H9 (cell line): ENCODE measurements at regions not wholly inside any gene's neighbourhood (a gene's known extent, or its start where the extent isn't known, plus 50 kb on each side); places are given as distances from the start of the nearest gene placed in this dataset.
"Not testable (repeated sequence)": the region's sequence is repeated elsewhere in the genome, so short reads cannot be mapped to it uniquely, and the experiment has no call there.

Source experiments
- DNase-seq: peaks from one replicate; pipeline ENCODE4 v3.0.0-alpha.2; 2017
- H2AFZ ChIP-seq: one replicate; pipeline ENCODE4 v1.6.1; 2013; ENCODE audit warnings: mild to moderate bottlenecking, low read length, control low read depth, moderate library complexity
- H2AK5ac ChIP-seq: 2 replicates; pipeline ENCODE4 v1.6.1; 2013; ENCODE audit warnings: low read length, control low read depth, mixed read lengths; ENCODE audit not compliant: insufficient read length
- H2BK120ac ChIP-seq: one replicate; pipeline ENCODE4 v1.6.1; 2013; ENCODE audit warnings: low read depth, mild to moderate bottlenecking, low read length, control low read depth, inconsistent platforms; ENCODE audit not compliant: poor library complexity, severe bottlenecking
- H2BK12ac ChIP-seq: 2 replicates; pipeline ENCODE4 v1.6.1; 2013; ENCODE audit warnings: low read length, control low read depth, mixed read lengths, low read depth; ENCODE audit not compliant: insufficient read length
- H2BK15ac ChIP-seq: 2 replicates; pipeline ENCODE4 v1.6.1; 2013; ENCODE audit warnings: low read depth, low read length, control low read depth
- H2BK20ac ChIP-seq: one replicate; pipeline ENCODE4 v1.6.1; 2013; ENCODE audit warnings: low read depth, mild to moderate bottlenecking, low read length, control low read depth, inconsistent platforms; ENCODE audit not compliant: poor library complexity, severe bottlenecking
- H2BK5ac ChIP-seq: 2 replicates; pipeline ENCODE4 v1.6.1; 2013; ENCODE audit warnings: low read length, control low read depth, mixed read lengths; ENCODE audit not compliant: insufficient read length
- H3K14ac ChIP-seq: 2 replicates; pipeline ENCODE4 v1.6.1; 2013; ENCODE audit warnings: low read length, control low read depth; ENCODE audit not compliant: insufficient read depth
- H3K18ac ChIP-seq: 2 replicates; pipeline ENCODE4 v1.6.1; 2013; ENCODE audit warnings: low read depth, mild to moderate bottlenecking, mixed read lengths, low read length, control low read depth; ENCODE audit not compliant: insufficient read length
- H3K23ac ChIP-seq: 2 replicates; pipeline ENCODE4 v1.6.1; 2013; ENCODE audit warnings: low read length, control low read depth, mixed read lengths, low read depth; ENCODE audit not compliant: insufficient read length
- H3K23me2 ChIP-seq: 2 replicates; pipeline ENCODE4 v1.6.1; 2013; ENCODE audit warnings: low read depth, mild to moderate bottlenecking, mixed read lengths, low read length, control low read depth; ENCODE audit not compliant: insufficient read length, poor library complexity, severe bottlenecking
- H3K27ac ChIP-seq: 2 replicates; pipeline ENCODE4 v1.5.1; 2013; ENCODE audit warnings: low read length, control low read depth, mixed read lengths, low read depth; ENCODE audit not compliant: insufficient read length
- H3K27me3 ChIP-seq: 2 replicates; pipeline ENCODE4 v1.6.1; 2013; ENCODE audit warnings: low read length, control low read depth, inconsistent platforms; ENCODE audit not compliant: insufficient read depth
- H3K4ac ChIP-seq: 2 replicates; pipeline ENCODE4 v1.6.1; 2013; ENCODE audit warnings: low read depth, mild to moderate bottlenecking, control low read depth, inconsistent platforms, low read length, moderate library complexity
- H3K4me1 ChIP-seq: 2 replicates; pipeline ENCODE4 v1.6.1; 2013; ENCODE audit warnings: low read length, control low read depth, inconsistent platforms; ENCODE audit not compliant: insufficient read depth
- H3K4me2 ChIP-seq: 2 replicates; pipeline ENCODE4 v1.6.1; 2013; ENCODE audit warnings: low read length, control low read depth, mixed read lengths; ENCODE audit not compliant: insufficient read length, insufficient read depth
- H3K56ac ChIP-seq: 2 replicates; pipeline ENCODE4 v1.6.1; 2013; ENCODE audit warnings: low read depth, mild to moderate bottlenecking, mixed read lengths, low read length, control low read depth; ENCODE audit not compliant: insufficient read length
- H3K79me1 ChIP-seq: 2 replicates; pipeline ENCODE4 v1.6.1; 2013; ENCODE audit warnings: low read depth, mild to moderate bottlenecking, moderate library complexity, low read length, control low read depth, inconsistent platforms; ENCODE audit not compliant: insufficient read depth, poor library complexity, severe bottlenecking
- H3K79me2 ChIP-seq: 2 replicates; pipeline ENCODE4 v1.6.1; 2013; ENCODE audit warnings: low read length, control low read depth, inconsistent platforms; ENCODE audit not compliant: insufficient read depth
- H3K9ac ChIP-seq: 2 replicates; pipeline ENCODE4 v1.6.1; 2013; ENCODE audit warnings: low read length, control low read depth, mixed read lengths; ENCODE audit not compliant: insufficient read length; ENCODE audit errors: extremely low read depth
- H3K9me3 ChIP-seq: one replicate; pipeline ENCODE4 v1.6.1; 2013; ENCODE audit warnings: low read depth, low read length, inconsistent platforms; ENCODE audit not compliant: control insufficient read depth
- H3T11ph ChIP-seq: one replicate; pipeline ENCODE4 v1.6.1; 2013; ENCODE audit warnings: mild to moderate bottlenecking, low read length, control low read depth, inconsistent platforms
- H4K20me1 ChIP-seq: one replicate; pipeline ENCODE4 v1.6.1; 2013; ENCODE audit not compliant: control insufficient read depth, insufficient read length, insufficient read depth
- H4K5ac ChIP-seq: 2 replicates; pipeline ENCODE4 v1.6.1; 2013; ENCODE audit warnings: low read depth, mild to moderate bottlenecking, mixed read lengths, low read length, control low read depth; ENCODE audit not compliant: insufficient read length
- H4K8ac ChIP-seq: replicated peaks from 2 replicates; pipeline ENCODE4 v1.6.1; 2013; ENCODE audit warnings: low read length, control low read depth, mixed read lengths, low read depth; ENCODE audit not compliant: insufficient read length
- H4K91ac ChIP-seq: 2 replicates; pipeline ENCODE4 v1.6.1; 2013; ENCODE audit warnings: low read depth, mild to moderate bottlenecking, moderate library complexity, mixed read lengths, low read length, control low read depth; ENCODE audit not compliant: insufficient read length
- H3K27ac Mint-ChIP-seq, 3 experiments: 2 replicates in 2 of 3; 3 replicates in 1 of 3; pipeline ENCODE4 v1.8.0; 2020 to 2021; ENCODE audit warnings: mixed read lengths in 3 of 3, mild to moderate bottlenecking in 1 of 3, moderate library complexity in 1 of 3
- H3K27me3 Mint-ChIP-seq: 2 replicates; pipeline ENCODE4 v1.8.0; 2021; ENCODE audit warnings: low read depth, mild to moderate bottlenecking, moderate library complexity, mixed read lengths
- H3K36me3 Mint-ChIP-seq, 3 experiments: 2 replicates in 2 of 3; 3 replicates in 1 of 3; pipeline ENCODE4 v1.8.0; 2020 to 2021; ENCODE audit warnings: low read depth in 3 of 3, mixed read lengths in 3 of 3; ENCODE audit not compliant: insufficient read depth in 1 of 3
- H3K4me1 Mint-ChIP-seq, 2 experiments: 2 replicates each; pipeline ENCODE4 v1.8.0; 2020; ENCODE audit warnings: mixed read lengths in 2 of 2
- H3K4me3 Mint-ChIP-seq, 2 experiments: 2 replicates in 1 of 2; 3 replicates in 1 of 2; pipeline ENCODE4 v1.8.0; 2020 to 2021; ENCODE audit warnings: mild to moderate bottlenecking in 2 of 2, mixed read lengths in 2 of 2, moderate library complexity in 1 of 2
- H3K9me3 Mint-ChIP-seq, 2 experiments: 2 replicates in 1 of 2; 3 replicates in 1 of 2; pipeline ENCODE4 v1.8.0; 2020; ENCODE audit warnings: mild to moderate bottlenecking in 2 of 2, mixed read lengths in 2 of 2, moderate library complexity in 1 of 2
- WGBS: extraction: QIAGEN DNeasy Blood & Tissue Kit; methylation state at CpG from one replicate; pipeline ENCODE4 v1.1.7; 2013; ENCODE audit warnings: missing lambda C conversion rate, low lambda C conversion rate, mixed read lengths; ENCODE audit not compliant: insufficient read length; ENCODE audit errors: extremely low coverage; 5-methylcytosine and 5-hydroxymethylcytosine counted together

GRCh38 chr4:49164916-49165315 is 178.8 kb downstream of the CWH43 start:
- H4K91ac ChIP-seq, H2BK20ac ChIP-seq, H3K56ac ChIP-seq, H4K8ac ChIP-seq, H3K4ac ChIP-seq, H3K27me3 Mint-ChIP-seq, H4K5ac ChIP-seq, H2BK5ac ChIP-seq, H3K27ac Mint-ChIP-seq, H3K9me3 ChIP-seq, H2BK12ac ChIP-seq, H3K23me2 ChIP-seq, H3K79me2 ChIP-seq, H2BK120ac ChIP-seq, H3K23ac ChIP-seq, H2AK5ac ChIP-seq, H3K18ac ChIP-seq, H3K14ac ChIP-seq, H3K9ac ChIP-seq, H4K20me1 ChIP-seq, H3K27me3 ChIP-seq, H3K4me1 ChIP-seq, H3K4me3 Mint-ChIP-seq, H3K4me2 ChIP-seq, H3K4me1 Mint-ChIP-seq, H3K36me3 Mint-ChIP-seq, H2BK15ac ChIP-seq, H3K79me1 ChIP-seq, H3K27ac ChIP-seq, DNase-seq, H2AFZ ChIP-seq, H3T11ph ChIP-seq: not testable (repeated sequence)
- peaks cover 17 to 31% of the 10 kb centered on the region in 2 experiments for H3K9me3 Mint-ChIP-seq
- WGBS: no CpG with 5 or more reads among the region's 6 CpGs

- not testable (repeated sequence) for H3K4ac ChIP-seq, H3T11ph ChIP-seq
Measured at GRCh38 chr4:49177847-49178246, 191.8 kb downstream of the CWH43 start.

More at GRCh38 chr4:49177847-49178246, 191.8 kb downstream of the CWH43 start:
- not testable (repeated sequence) for H2BK120ac ChIP-seq, H3K9me3 ChIP-seq, H2BK12ac ChIP-seq, H3K23me2 ChIP-seq, H3K56ac ChIP-seq, H3K79me1 ChIP-seq, H2AK5ac ChIP-seq, H2AFZ ChIP-seq, H3K4me3 Mint-ChIP-seq, H2BK15ac ChIP-seq, H4K91ac ChIP-seq, H3K27ac Mint-ChIP-seq, H2BK20ac ChIP-seq, H3K27me3 Mint-ChIP-seq, H3K27ac ChIP-seq, H3K9ac ChIP-seq, H3K27me3 ChIP-seq, H3K4me2 ChIP-seq, H3K14ac ChIP-seq, DNase-seq, H2BK5ac ChIP-seq, H4K5ac ChIP-seq, H3K36me3 Mint-ChIP-seq, H3K4me1 ChIP-seq, H3K23ac ChIP-seq, H3K79me2 ChIP-seq, H4K8ac ChIP-seq, H4K20me1 ChIP-seq, H3K18ac ChIP-seq, H3K4me1 Mint-ChIP-seq
- H3K9me3 Mint-ChIP-seq: peaks cover 13 to 14% of the 10 kb centered on the region in 2 experiments; a peak in 4 of 5 replicates
- no CpG with 5 or more reads among the region's 8 CpGs for WGBS
